WTC11 (cell line): ENCODE measurements at regions not wholly inside any gene's neighbourhood (a gene's known extent, or its start where the extent isn't known, plus 50 kb on each side); places are given as distances from the start of the nearest gene placed in this dataset.

Source experiments
- ATAC-seq: fragments of 200-7000 bp; cut with Tn5 transposase; 2 replicates; pipeline ENCODE4 v1.10.0; 2021; ENCODE audit warnings: mild to moderate bottlenecking, moderate library complexity
- CTCF ChIA-PET: fragments of 300-600 bp; sonication (Branson Sonifier 250); formaldehyde crosslinking; loops from one replicate; lab custom pipeline; 2021; ENCODE audit warnings: antibody characterized with exemption; lab: Charles Lee
- POLR2A ChIA-PET: fragments of 350-600 bp; sonication (Branson Sonifier 250); formaldehyde crosslinking; loops from one replicate; lab custom pipeline; 2021; ENCODE audit warnings: antibody characterized with exemption; lab: Charles Lee
- DNase-seq: peaks from one replicate; pipeline ENCODE4 v3.0.0; 2021; ENCODE audit warnings: low spot score
- H3K27ac Mint-ChIP-seq: 2 replicates; pipeline ENCODE4 v1.8.0; 2021; ENCODE audit warnings: mixed read lengths
- H3K27me3 Mint-ChIP-seq: 2 replicates; pipeline ENCODE4 v1.8.0; 2021; ENCODE audit warnings: low read depth, mild to moderate bottlenecking, moderate library complexity, mixed read lengths
- H3K36me3 Mint-ChIP-seq: 2 replicates; pipeline ENCODE4 v1.8.0; 2021; ENCODE audit warnings: mixed read lengths
- H3K4me1 Mint-ChIP-seq: 2 replicates; pipeline ENCODE4 v1.8.0; 2022; ENCODE audit warnings: mixed read lengths
- H3K4me3 Mint-ChIP-seq: 2 replicates; pipeline ENCODE4 v1.8.0; 2021; ENCODE audit warnings: mild to moderate bottlenecking, moderate library complexity, mixed read lengths
- H3K9me3 Mint-ChIP-seq: 2 replicates; pipeline ENCODE4 v1.8.0; 2021; ENCODE audit warnings: mixed read lengths
- ATF1 ChIP-seq: sonication (generic); formaldehyde crosslinking; IDR thresholded peaks from 2 replicates; pipeline ENCODE4 v1.8.1; 2023; ENCODE audit warnings: mild to moderate bottlenecking, moderate library complexity, missing genetic modification reagents
- CREM ChIP-seq: sonication (generic); formaldehyde crosslinking; IDR thresholded peaks from 2 replicates; pipeline ENCODE4 v1.8.1; 2022; ENCODE audit warnings: mild to moderate bottlenecking, missing genetic modification reagents, moderate library complexity
- ETV6 ChIP-seq: sonication (generic); formaldehyde crosslinking; IDR thresholded peaks from 2 replicates; pipeline ENCODE4 v1.8.1; 2022; ENCODE audit warnings: mild to moderate bottlenecking, missing genetic modification reagents
- FOXK1 ChIP-seq: sonication (generic); formaldehyde crosslinking; IDR thresholded peaks from 2 replicates; pipeline ENCODE4 v1.8.0; 2022; ENCODE audit warnings: mild to moderate bottlenecking, moderate library complexity, missing genetic modification reagents
- FOXP1 ChIP-seq: sonication (generic); formaldehyde crosslinking; IDR thresholded peaks from 2 replicates; pipeline ENCODE4 v1.8.0; 2022; ENCODE audit warnings: missing genetic modification reagents, mild to moderate bottlenecking, moderate library complexity, borderline replicate concordance
- IRF2 ChIP-seq: sonication (generic); formaldehyde crosslinking; IDR thresholded peaks from 2 replicates; pipeline ENCODE4 v1.8.0; 2022; ENCODE audit warnings: low read depth, missing genetic modification reagents, borderline replicate concordance
- KAT7 ChIP-seq: sonication (generic); formaldehyde crosslinking; IDR thresholded peaks from 2 replicates; pipeline ENCODE4 v1.8.1; 2023; ENCODE audit warnings: missing genetic modification reagents, mild to moderate bottlenecking, borderline replicate concordance
- MXD4 ChIP-seq: fragments of 250-450 bp; sonication (Bioruptor Pico); IDR thresholded peaks from 2 replicates; pipeline ENCODE4 v1.8.0; 2021; ENCODE audit warnings: mild to moderate bottlenecking, moderate library complexity, borderline replicate concordance
- PRRX2 ChIP-seq: fragments of 250-450 bp; sonication (Bioruptor Pico); IDR thresholded peaks from 2 replicates; pipeline ENCODE4 v1.8.0; 2021; ENCODE audit warnings: mild to moderate bottlenecking
- SMAD3 ChIP-seq: sonication (generic); formaldehyde crosslinking; IDR thresholded peaks from 2 replicates; pipeline ENCODE4 v1.8.0; 2022; ENCODE audit warnings: missing genetic modification reagents, mild to moderate bottlenecking, borderline replicate concordance
- SMAD4 ChIP-seq: sonication (generic); formaldehyde crosslinking; IDR thresholded peaks from 2 replicates; pipeline ENCODE4 v1.8.0; 2022; ENCODE audit warnings: mild to moderate bottlenecking, missing genetic modification reagents
- TEAD4 ChIP-seq: sonication (generic); formaldehyde crosslinking; IDR thresholded peaks from 2 replicates; pipeline ENCODE4 v1.8.0; 2022; ENCODE audit warnings: mild to moderate bottlenecking, missing genetic modification reagents
- TP53 ChIP-seq: sonication (generic); formaldehyde crosslinking; IDR thresholded peaks from 2 replicates; pipeline ENCODE4 v1.8.1; 2023; ENCODE audit warnings: mild to moderate bottlenecking, missing genetic modification reagents
- ZBTB21 ChIP-seq: sonication (generic); formaldehyde crosslinking; IDR thresholded peaks from 2 replicates; pipeline ENCODE4 v1.8.1; 2023; ENCODE audit warnings: mild to moderate bottlenecking, missing genetic modification reagents, borderline replicate concordance
- ZNF121 ChIP-seq: sonication (generic); formaldehyde crosslinking; IDR thresholded peaks from 2 replicates; pipeline ENCODE4 v1.8.0; 2023; ENCODE audit warnings: missing genetic modification reagents
- TF ChIP-seq, protein P1 (sequence below): fragments of 250-450 bp; sonication (Bioruptor Pico); IDR thresholded peaks from 2 replicates; pipeline ENCODE4 v2.1.2; 2022; ENCODE audit warnings: mild to moderate bottlenecking, moderate library complexity
- TF ChIP-seq, protein P2 (sequence below): sonication (generic); formaldehyde crosslinking; IDR thresholded peaks from 2 replicates; pipeline ENCODE4 v1.8.1; 2022; ENCODE audit warnings: mild to moderate bottlenecking, moderate library complexity, missing genetic modification reagents
- TF ChIP-seq, protein P3 (sequence below): sonication (generic); formaldehyde crosslinking; IDR thresholded peaks from 2 replicates; pipeline ENCODE4 v1.8.1; 2022; ENCODE audit warnings: mild to moderate bottlenecking, missing genetic modification reagents, moderate library complexity, borderline replicate concordance
- TF ChIP-seq, protein P4 (sequence below): sonication (generic); formaldehyde crosslinking; IDR thresholded peaks from 2 replicates; pipeline ENCODE4 v1.8.1; 2022; ENCODE audit warnings: low read depth, missing genetic modification reagents, borderline replicate concordance
- TF ChIP-seq, protein P5 (sequence below): sonication (generic); formaldehyde crosslinking; conservative IDR thresholded peaks from 2 replicates; pipeline ENCODE4 v1.8.1; 2023; ENCODE audit warnings: mild to moderate bottlenecking, low read depth, missing genetic modification reagents, moderate library complexity

DNA sequence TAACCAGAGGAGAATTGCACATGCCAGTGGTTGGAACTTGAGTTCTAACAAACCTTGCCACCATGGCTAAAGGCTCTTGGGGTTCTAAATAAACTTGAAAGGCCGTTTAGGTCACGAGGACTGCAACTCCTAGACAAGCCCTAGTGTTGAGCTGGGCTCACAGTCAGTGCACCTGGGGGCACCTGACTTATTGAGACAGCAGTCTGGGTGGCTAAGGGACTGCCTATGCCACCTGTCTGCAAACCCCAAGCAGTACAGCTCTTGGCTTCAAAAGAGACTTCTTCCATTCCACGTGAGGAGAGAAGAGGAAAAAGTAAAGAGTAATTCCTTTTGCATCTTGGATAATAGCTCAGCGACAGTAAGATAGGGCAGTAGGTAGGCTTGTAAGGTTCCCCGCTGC, 765.6 kb upstream of the FOXG1 start:
- Mint-ChIP-seq H3K4me3 (no peak overlapping the region), H3K27me3 (no peaks in the 10 kb centered on the region), H3K4me1 (no peaks in the 10 kb centered on the region), H3K36me3 (no peaks in the 10 kb centered on the region)
- DNase-seq: no peak
- POLR2A ChIA-PET: no interaction called here
- CTCF ChIA-PET: interaction anchor here (0.6 to 1.1 kb wide), 2 partner anchors 141 to 996 kb away, joined by 3 read pairs; no protein-coding TSS in a partner anchor
- no peak for TF ChIP-seq TEAD4
- TF ChIP-seq, protein P1, sequence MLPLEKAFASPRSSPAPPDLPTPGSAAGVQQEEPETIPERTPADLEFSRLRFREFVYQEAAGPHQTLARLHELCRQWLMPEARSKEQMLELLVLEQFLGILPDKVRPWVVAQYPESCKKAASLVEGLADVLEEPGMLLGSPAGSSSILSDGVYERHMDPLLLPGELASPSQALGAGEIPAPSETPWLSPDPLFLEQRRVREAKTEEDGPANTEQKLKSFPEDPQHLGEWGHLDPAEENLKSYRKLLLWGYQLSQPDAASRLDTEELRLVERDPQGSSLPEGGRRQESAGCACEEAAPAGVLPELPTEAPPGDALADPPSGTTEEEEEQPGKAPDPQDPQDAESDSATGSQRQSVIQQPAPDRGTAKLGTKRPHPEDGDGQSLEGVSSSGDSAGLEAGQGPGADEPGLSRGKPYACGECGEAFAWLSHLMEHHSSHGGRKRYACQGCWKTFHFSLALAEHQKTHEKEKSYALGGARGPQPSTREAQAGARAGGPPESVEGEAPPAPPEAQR: no peak
- TF ChIP-seq FOXP1: no peak
- TF ChIP-seq, protein P2, sequence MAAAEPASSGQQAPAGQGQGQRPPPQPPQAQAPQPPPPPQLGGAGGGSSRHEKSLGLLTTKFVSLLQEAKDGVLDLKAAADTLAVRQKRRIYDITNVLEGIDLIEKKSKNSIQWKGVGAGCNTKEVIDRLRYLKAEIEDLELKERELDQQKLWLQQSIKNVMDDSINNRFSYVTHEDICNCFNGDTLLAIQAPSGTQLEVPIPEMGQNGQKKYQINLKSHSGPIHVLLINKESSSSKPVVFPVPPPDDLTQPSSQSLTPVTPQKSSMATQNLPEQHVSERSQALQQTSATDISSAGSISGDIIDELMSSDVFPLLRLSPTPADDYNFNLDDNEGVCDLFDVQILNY (CRISPR knock-in tag): no peak
- no peak for TF ChIP-seq ZNF121 (CRISPR knock-in tag)
- TF ChIP-seq ATF1 (CRISPR knock-in tag): no peak
- TF ChIP-seq ETV6 (CRISPR knock-in tag): no peak
- TF ChIP-seq KAT7: no peak
- TF ChIP-seq SMAD3 (CRISPR knock-in tag): no peak
- TF ChIP-seq MXD4 (CRISPR knock-in tag): no peak
- TF ChIP-seq TP53: no peak
- TF ChIP-seq FOXK1 (CRISPR knock-in tag): no peak
- TF ChIP-seq, protein P3, sequence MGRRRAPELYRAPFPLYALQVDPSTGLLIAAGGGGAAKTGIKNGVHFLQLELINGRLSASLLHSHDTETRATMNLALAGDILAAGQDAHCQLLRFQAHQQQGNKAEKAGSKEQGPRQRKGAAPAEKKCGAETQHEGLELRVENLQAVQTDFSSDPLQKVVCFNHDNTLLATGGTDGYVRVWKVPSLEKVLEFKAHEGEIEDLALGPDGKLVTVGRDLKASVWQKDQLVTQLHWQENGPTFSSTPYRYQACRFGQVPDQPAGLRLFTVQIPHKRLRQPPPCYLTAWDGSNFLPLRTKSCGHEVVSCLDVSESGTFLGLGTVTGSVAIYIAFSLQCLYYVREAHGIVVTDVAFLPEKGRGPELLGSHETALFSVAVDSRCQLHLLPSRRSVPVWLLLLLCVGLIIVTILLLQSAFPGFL: no peak
- no peak for TF ChIP-seq CREM (CRISPR knock-in tag)
- TF ChIP-seq, all 79 proteins: peak for 0
- peak; percentile 81 for ATAC-seq
- H3K27ac Mint-ChIP-seq: no peak overlapping the region
- peaks cover 16% of the 10 kb centered on the region for H3K9me3 Mint-ChIP-seq

DNA sequence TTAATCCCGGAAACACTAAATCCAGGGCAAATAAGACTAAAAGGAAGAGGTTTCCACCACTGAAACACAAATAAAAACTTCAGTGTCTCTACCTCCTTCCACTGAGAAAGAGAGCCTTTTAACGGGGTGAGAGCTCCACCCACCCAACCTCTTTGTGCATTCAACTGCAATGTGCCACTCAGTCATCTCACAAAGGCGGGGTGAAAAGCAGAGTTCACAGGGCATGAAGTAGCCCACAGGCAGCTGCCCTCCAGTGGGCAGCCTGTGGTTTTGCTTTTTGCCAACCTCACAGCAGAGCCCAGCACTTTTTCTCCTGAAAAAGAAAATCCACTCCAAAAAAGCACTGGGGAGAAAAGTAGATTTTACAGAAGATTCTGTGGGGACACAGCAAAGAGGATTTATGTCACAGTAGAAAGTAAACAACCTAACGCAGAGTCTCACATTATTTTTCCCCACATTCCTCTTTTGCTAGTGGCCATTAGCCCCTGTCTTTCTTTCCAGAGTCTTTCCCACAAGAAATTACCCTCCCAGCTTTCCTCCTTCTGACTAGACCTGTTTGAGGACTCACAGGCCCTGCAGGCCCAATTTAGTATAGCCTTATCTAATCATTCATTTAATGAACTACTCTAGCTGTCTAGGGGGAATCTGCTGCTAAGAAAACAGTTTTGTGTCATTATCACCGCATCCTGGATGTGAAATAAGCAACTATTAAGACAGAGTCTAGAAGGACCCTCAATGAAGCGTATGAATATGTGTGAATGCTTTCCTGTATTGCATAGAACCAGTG, 753.8 kb upstream of the FOXG1 start:
- ATAC-seq: peak; percentile 76
- H3K9me3 Mint-ChIP-seq: peaks cover 7% of the 10 kb centered on the region

More for the DNA sequence above, 753.8 kb upstream of the FOXG1 start:
- POLR2A ChIA-PET: no interaction called here
- Mint-ChIP-seq H3K4me3 (no peak overlapping the region), H3K4me1 (peaks cover 9% of the 10 kb centered on the region)
- TF ChIP-seq, protein P4, sequence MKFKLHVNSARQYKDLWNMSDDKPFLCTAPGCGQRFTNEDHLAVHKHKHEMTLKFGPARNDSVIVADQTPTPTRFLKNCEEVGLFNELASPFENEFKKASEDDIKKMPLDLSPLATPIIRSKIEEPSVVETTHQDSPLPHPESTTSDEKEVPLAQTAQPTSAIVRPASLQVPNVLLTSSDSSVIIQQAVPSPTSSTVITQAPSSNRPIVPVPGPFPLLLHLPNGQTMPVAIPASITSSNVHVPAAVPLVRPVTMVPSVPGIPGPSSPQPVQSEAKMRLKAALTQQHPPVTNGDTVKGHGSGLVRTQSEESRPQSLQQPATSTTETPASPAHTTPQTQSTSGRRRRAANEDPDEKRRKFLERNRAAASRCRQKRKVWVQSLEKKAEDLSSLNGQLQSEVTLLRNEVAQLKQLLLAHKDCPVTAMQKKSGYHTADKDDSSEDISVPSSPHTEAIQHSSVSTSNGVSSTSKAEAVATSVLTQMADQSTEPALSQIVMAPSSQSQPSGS (CRISPR knock-in tag): no peak
- TF ChIP-seq, protein P3: no peak
- TF ChIP-seq, protein P5, sequence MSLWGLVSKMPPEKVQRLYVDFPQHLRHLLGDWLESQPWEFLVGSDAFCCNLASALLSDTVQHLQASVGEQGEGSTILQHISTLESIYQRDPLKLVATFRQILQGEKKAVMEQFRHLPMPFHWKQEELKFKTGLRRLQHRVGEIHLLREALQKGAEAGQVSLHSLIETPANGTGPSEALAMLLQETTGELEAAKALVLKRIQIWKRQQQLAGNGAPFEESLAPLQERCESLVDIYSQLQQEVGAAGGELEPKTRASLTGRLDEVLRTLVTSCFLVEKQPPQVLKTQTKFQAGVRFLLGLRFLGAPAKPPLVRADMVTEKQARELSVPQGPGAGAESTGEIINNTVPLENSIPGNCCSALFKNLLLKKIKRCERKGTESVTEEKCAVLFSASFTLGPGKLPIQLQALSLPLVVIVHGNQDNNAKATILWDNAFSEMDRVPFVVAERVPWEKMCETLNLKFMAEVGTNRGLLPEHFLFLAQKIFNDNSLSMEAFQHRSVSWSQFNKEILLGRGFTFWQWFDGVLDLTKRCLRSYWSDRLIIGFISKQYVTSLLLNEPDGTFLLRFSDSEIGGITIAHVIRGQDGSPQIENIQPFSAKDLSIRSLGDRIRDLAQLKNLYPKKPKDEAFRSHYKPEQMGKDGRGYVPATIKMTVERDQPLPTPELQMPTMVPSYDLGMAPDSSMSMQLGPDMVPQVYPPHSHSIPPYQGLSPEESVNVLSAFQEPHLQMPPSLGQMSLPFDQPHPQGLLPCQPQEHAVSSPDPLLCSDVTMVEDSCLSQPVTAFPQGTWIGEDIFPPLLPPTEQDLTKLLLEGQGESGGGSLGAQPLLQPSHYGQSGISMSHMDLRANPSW: no peak
- TF ChIP-seq IRF2 (CRISPR knock-in tag) (no peak), KAT7 (no peak), ZBTB21 (no peak), SMAD4 (CRISPR knock-in tag) (no peak), PRRX2 (CRISPR knock-in tag) (no peak), CREM (CRISPR knock-in tag) (no peak)
- TF ChIP-seq, all 79 proteins: peak for 0
- peak; percentile 14 for DNase-seq
- H3K27me3 Mint-ChIP-seq: no peaks in the 10 kb centered on the region
- H3K27ac Mint-ChIP-seq: no peak overlapping the region
- CTCF ChIA-PET: no interaction called here
- no peaks in the 10 kb centered on the region for H3K36me3 Mint-ChIP-seq
